H9 (cell line): ENCODE measurements at regions not wholly inside any gene's neighbourhood (a gene's known extent, or its start where the extent isn't known, plus 50 kb on each side); places are given as distances from the start of the nearest gene placed in this dataset.
"Not testable (repeated sequence)": the region's sequence is repeated elsewhere in the genome, so short reads cannot be mapped to it uniquely, and the experiment has no call there.

ENCODE experiments used
- DNase-seq: peaks from one replicate; pipeline ENCODE4 v3.0.0-alpha.2; 2017
- H2AFZ ChIP-seq: one replicate; pipeline ENCODE4 v1.6.1; 2013; ENCODE audit warnings: mild to moderate bottlenecking, low read length, control low read depth, moderate library complexity
- H2AK5ac ChIP-seq: 2 replicates; pipeline ENCODE4 v1.6.1; 2013; ENCODE audit warnings: low read length, control low read depth, mixed read lengths; ENCODE audit not compliant: insufficient read length
- H2BK120ac ChIP-seq: one replicate; pipeline ENCODE4 v1.6.1; 2013; ENCODE audit warnings: low read depth, mild to moderate bottlenecking, low read length, control low read depth, inconsistent platforms; ENCODE audit not compliant: poor library complexity, severe bottlenecking
- H2BK12ac ChIP-seq: 2 replicates; pipeline ENCODE4 v1.6.1; 2013; ENCODE audit warnings: low read length, control low read depth, mixed read lengths, low read depth; ENCODE audit not compliant: insufficient read length
- H2BK15ac ChIP-seq: 2 replicates; pipeline ENCODE4 v1.6.1; 2013; ENCODE audit warnings: low read depth, low read length, control low read depth
- H2BK20ac ChIP-seq: one replicate; pipeline ENCODE4 v1.6.1; 2013; ENCODE audit warnings: low read depth, mild to moderate bottlenecking, low read length, control low read depth, inconsistent platforms; ENCODE audit not compliant: poor library complexity, severe bottlenecking
- H2BK5ac ChIP-seq: 2 replicates; pipeline ENCODE4 v1.6.1; 2013; ENCODE audit warnings: low read length, control low read depth, mixed read lengths; ENCODE audit not compliant: insufficient read length
- H3K14ac ChIP-seq: 2 replicates; pipeline ENCODE4 v1.6.1; 2013; ENCODE audit warnings: low read length, control low read depth; ENCODE audit not compliant: insufficient read depth
- H3K18ac ChIP-seq: 2 replicates; pipeline ENCODE4 v1.6.1; 2013; ENCODE audit warnings: low read depth, mild to moderate bottlenecking, mixed read lengths, low read length, control low read depth; ENCODE audit not compliant: insufficient read length
- H3K23ac ChIP-seq: 2 replicates; pipeline ENCODE4 v1.6.1; 2013; ENCODE audit warnings: low read length, control low read depth, mixed read lengths, low read depth; ENCODE audit not compliant: insufficient read length
- H3K23me2 ChIP-seq: 2 replicates; pipeline ENCODE4 v1.6.1; 2013; ENCODE audit warnings: low read depth, mild to moderate bottlenecking, mixed read lengths, low read length, control low read depth; ENCODE audit not compliant: insufficient read length, poor library complexity, severe bottlenecking
- H3K27ac ChIP-seq: 2 replicates; pipeline ENCODE4 v1.5.1; 2013; ENCODE audit warnings: low read length, control low read depth, mixed read lengths, low read depth; ENCODE audit not compliant: insufficient read length
- H3K27me3 ChIP-seq: 2 replicates; pipeline ENCODE4 v1.6.1; 2013; ENCODE audit warnings: low read length, control low read depth, inconsistent platforms; ENCODE audit not compliant: insufficient read depth
- H3K4ac ChIP-seq: 2 replicates; pipeline ENCODE4 v1.6.1; 2013; ENCODE audit warnings: low read depth, mild to moderate bottlenecking, control low read depth, inconsistent platforms, low read length, moderate library complexity
- H3K4me1 ChIP-seq: 2 replicates; pipeline ENCODE4 v1.6.1; 2013; ENCODE audit warnings: low read length, control low read depth, inconsistent platforms; ENCODE audit not compliant: insufficient read depth
- H3K4me2 ChIP-seq: 2 replicates; pipeline ENCODE4 v1.6.1; 2013; ENCODE audit warnings: low read length, control low read depth, mixed read lengths; ENCODE audit not compliant: insufficient read length, insufficient read depth
- H3K56ac ChIP-seq: 2 replicates; pipeline ENCODE4 v1.6.1; 2013; ENCODE audit warnings: low read depth, mild to moderate bottlenecking, mixed read lengths, low read length, control low read depth; ENCODE audit not compliant: insufficient read length
- H3K79me1 ChIP-seq: 2 replicates; pipeline ENCODE4 v1.6.1; 2013; ENCODE audit warnings: low read depth, mild to moderate bottlenecking, moderate library complexity, low read length, control low read depth, inconsistent platforms; ENCODE audit not compliant: insufficient read depth, poor library complexity, severe bottlenecking
- H3K79me2 ChIP-seq: 2 replicates; pipeline ENCODE4 v1.6.1; 2013; ENCODE audit warnings: low read length, control low read depth, inconsistent platforms; ENCODE audit not compliant: insufficient read depth
- H3K9ac ChIP-seq: 2 replicates; pipeline ENCODE4 v1.6.1; 2013; ENCODE audit warnings: low read length, control low read depth, mixed read lengths; ENCODE audit not compliant: insufficient read length; ENCODE audit errors: extremely low read depth
- H3K9me3 ChIP-seq: one replicate; pipeline ENCODE4 v1.6.1; 2013; ENCODE audit warnings: low read depth, low read length, inconsistent platforms; ENCODE audit not compliant: control insufficient read depth
- H3T11ph ChIP-seq: one replicate; pipeline ENCODE4 v1.6.1; 2013; ENCODE audit warnings: mild to moderate bottlenecking, low read length, control low read depth, inconsistent platforms
- H4K20me1 ChIP-seq: one replicate; pipeline ENCODE4 v1.6.1; 2013; ENCODE audit not compliant: control insufficient read depth, insufficient read length, insufficient read depth
- H4K5ac ChIP-seq: 2 replicates; pipeline ENCODE4 v1.6.1; 2013; ENCODE audit warnings: low read depth, mild to moderate bottlenecking, mixed read lengths, low read length, control low read depth; ENCODE audit not compliant: insufficient read length
- H4K8ac ChIP-seq: replicated peaks from 2 replicates; pipeline ENCODE4 v1.6.1; 2013; ENCODE audit warnings: low read length, control low read depth, mixed read lengths, low read depth; ENCODE audit not compliant: insufficient read length
- H4K91ac ChIP-seq: 2 replicates; pipeline ENCODE4 v1.6.1; 2013; ENCODE audit warnings: low read depth, mild to moderate bottlenecking, moderate library complexity, mixed read lengths, low read length, control low read depth; ENCODE audit not compliant: insufficient read length
- H3K27ac Mint-ChIP-seq, 3 experiments: 2 replicates in 2 of 3; 3 replicates in 1 of 3; pipeline ENCODE4 v1.8.0; 2020 to 2021; ENCODE audit warnings: mixed read lengths in 3 of 3, mild to moderate bottlenecking in 1 of 3, moderate library complexity in 1 of 3
- H3K27me3 Mint-ChIP-seq: 2 replicates; pipeline ENCODE4 v1.8.0; 2021; ENCODE audit warnings: low read depth, mild to moderate bottlenecking, moderate library complexity, mixed read lengths
- H3K36me3 Mint-ChIP-seq, 3 experiments: 2 replicates in 2 of 3; 3 replicates in 1 of 3; pipeline ENCODE4 v1.8.0; 2020 to 2021; ENCODE audit warnings: low read depth in 3 of 3, mixed read lengths in 3 of 3; ENCODE audit not compliant: insufficient read depth in 1 of 3
- H3K4me1 Mint-ChIP-seq, 2 experiments: 2 replicates each; pipeline ENCODE4 v1.8.0; 2020; ENCODE audit warnings: mixed read lengths in 2 of 2
- H3K4me3 Mint-ChIP-seq, 2 experiments: 2 replicates in 1 of 2; 3 replicates in 1 of 2; pipeline ENCODE4 v1.8.0; 2020 to 2021; ENCODE audit warnings: mild to moderate bottlenecking in 2 of 2, mixed read lengths in 2 of 2, moderate library complexity in 1 of 2
- H3K9me3 Mint-ChIP-seq, 2 experiments: 2 replicates in 1 of 2; 3 replicates in 1 of 2; pipeline ENCODE4 v1.8.0; 2020; ENCODE audit warnings: mild to moderate bottlenecking in 2 of 2, mixed read lengths in 2 of 2, moderate library complexity in 1 of 2
- CTCF ChIP-seq: fragments of 200-600 bp; sonication (generic); conservative IDR thresholded peaks from 3 replicates; pipeline ENCODE4 v1.8.0; 2021; ENCODE audit warnings: antibody characterized with exemption, mild to moderate bottlenecking
- WGBS: extraction: QIAGEN DNeasy Blood & Tissue Kit; methylation state at CpG from one replicate; pipeline ENCODE4 v1.1.7; 2013; ENCODE audit warnings: missing lambda C conversion rate, low lambda C conversion rate, mixed read lengths; ENCODE audit not compliant: insufficient read length; ENCODE audit errors: extremely low coverage; 5-methylcytosine and 5-hydroxymethylcytosine counted together

GRCh38 chr3:65004306-65004705 lies 316.5 kb upstream of the ADAMTS9 start:
- no peaks in the 10 kb centered on the region for H4K20me1 ChIP-seq
- no peak overlapping the region for H3K27ac ChIP-seq
- H2BK20ac ChIP-seq: no peak overlapping the region
- no peak overlapping the region for H3K4me2 ChIP-seq
- H4K8ac ChIP-seq: no peak overlapping the region
- WGBS: no CpG with 5 or more reads among the region's 1 CpG
- H3K56ac ChIP-seq: no peak overlapping the region
- H3T11ph ChIP-seq: no peak overlapping the region
- no peaks in the 10 kb centered on the region for H3K79me1 ChIP-seq
- H3K18ac ChIP-seq: no peak overlapping the region
- no peak overlapping the region for H2BK12ac ChIP-seq
- H3K79me2 ChIP-seq: no peaks in the 10 kb centered on the region
- H4K5ac ChIP-seq: no peak overlapping the region
- no peak overlapping the region for H4K91ac ChIP-seq
- no peak overlapping the region for H2BK15ac ChIP-seq
- H3K9me3 ChIP-seq: no peaks in the 10 kb centered on the region
- H3K4ac ChIP-seq: no peak overlapping the region
- H3K9ac ChIP-seq: no peak overlapping the region
- no peak overlapping the region for H2AFZ ChIP-seq
- no peak overlapping the region for H2BK120ac ChIP-seq
- H3K36me3 Mint-ChIP-seq: no peaks in the 10 kb centered on the region
- H2BK5ac ChIP-seq: no peak overlapping the region
- H3K9me3 Mint-ChIP-seq: no peaks in the 10 kb centered on the region
- H3K4me3 Mint-ChIP-seq: no peak overlapping the region
- no peaks in the 10 kb centered on the region for H3K4me1 ChIP-seq
- no peaks in the 10 kb centered on the region for H3K23me2 ChIP-seq
- peaks cover 0 to 3% of the 10 kb centered on the region in 2 experiments; a peak in 3 of 4 replicates for H3K4me1 Mint-ChIP-seq
- H3K27me3 ChIP-seq: no peaks in the 10 kb centered on the region
- TF ChIP-seq CTCF: no peak
- H3K27ac Mint-ChIP-seq: no peak overlapping the region
- H3K14ac ChIP-seq: no peak overlapping the region
- no peak for DNase-seq
- H3K27me3 Mint-ChIP-seq: no peaks in the 10 kb centered on the region; the same call in 1 of the 2 replicates
- no peak overlapping the region for H3K23ac ChIP-seq
- no peak overlapping the region for H2AK5ac ChIP-seq

DNA sequence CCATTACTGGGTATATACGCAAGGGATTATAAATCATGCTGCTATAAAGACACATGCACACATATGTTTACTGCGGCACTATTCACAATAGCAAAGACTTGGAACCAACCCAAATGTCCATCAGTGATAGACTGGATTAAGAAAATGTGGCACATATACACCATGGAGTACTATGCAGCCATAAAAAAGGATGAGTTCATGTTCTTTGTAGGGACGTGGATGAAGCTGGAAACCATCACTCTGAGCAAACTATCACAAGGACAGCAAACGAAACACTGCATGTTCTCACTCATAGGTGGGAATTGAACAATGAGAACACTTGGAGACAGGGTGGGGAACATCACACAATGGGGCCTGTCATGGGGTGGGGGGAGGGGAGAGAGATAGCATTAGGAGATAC lies 313.3 kb upstream of the ADAMTS9 start:
- H3K4me2 ChIP-seq, H3K79me1 ChIP-seq: not testable (repeated sequence)

More for the DNA sequence above, 313.3 kb upstream of the ADAMTS9 start:
- not testable (repeated sequence) for H2AFZ ChIP-seq, H4K91ac ChIP-seq, H3K14ac ChIP-seq, H4K5ac ChIP-seq, H2AK5ac ChIP-seq, H3K23me2 ChIP-seq, H3K9ac ChIP-seq, DNase-seq, H3K36me3 Mint-ChIP-seq, H4K20me1 ChIP-seq, H3K79me2 ChIP-seq, H3K4ac ChIP-seq, H3K4me1 Mint-ChIP-seq, H3K4me3 Mint-ChIP-seq, H3K27me3 Mint-ChIP-seq, H2BK20ac ChIP-seq, H2BK120ac ChIP-seq, H3K23ac ChIP-seq, H2BK15ac ChIP-seq, H3K27me3 ChIP-seq, H3K18ac ChIP-seq, H3K9me3 ChIP-seq, H4K8ac ChIP-seq, H3T11ph ChIP-seq, H3K4me1 ChIP-seq, H2BK5ac ChIP-seq, H3K27ac ChIP-seq, H3K27ac Mint-ChIP-seq, H3K56ac ChIP-seq, H2BK12ac ChIP-seq, H3K9me3 Mint-ChIP-seq
- no CpG with 5 or more reads among the region's 4 CpGs for WGBS
